Esophagus muscularis mucosa (tissue), 4 donors: ENCODE measurements at regions not wholly inside any gene's neighbourhood (a gene's known extent, or its start where the extent isn't known, plus 50 kb on each side); places are given as distances from the start of the nearest gene placed in this dataset.

ENCODE experiments used
- DNase-seq: peaks from one replicate; pipeline ENCODE4 v3.0.0-alpha.2; 2017; ENCODE audit errors: extremely low spot score
- H3K27ac ChIP-seq, 4 donors: fragments of 200-600 bp; sonication (generic); replicated peaks in 1 of 4; 1 replicate in 3 of 4; 2 replicates in 1 of 4; pipeline ENCODE4 v1.5.1; 2016 to 2019; ENCODE audit warnings: mild to moderate bottlenecking in 1 of 4
- H3K27me3 ChIP-seq, 4 donors: fragments of 200-600 bp; sonication (generic); one replicate each; pipeline versions ENCODE4 v1.5.1 to v1.6.0; 2016 to 2019
- H3K36me3 ChIP-seq, 4 donors: fragments of 200-600 bp; sonication (generic); one replicate each; pipeline ENCODE4 v1.5.1; 2016 to 2019
- H3K4me1 ChIP-seq, 4 donors: fragments of 200-600 bp; sonication (generic); one replicate each; pipeline ENCODE4 v1.5.1; 2016 to 2019
- H3K4me3 ChIP-seq, 4 donors: fragments of 200-600 bp; sonication (generic); 1 replicate in 2 of 4; 2 replicates in 2 of 4; pipeline ENCODE4 v1.5.1; 2016 to 2019; ENCODE audit warnings: mild to moderate bottlenecking in 4 of 4, moderate library complexity in 1 of 4
- H3K9me3 ChIP-seq, 4 donors: fragments of 200-600 bp; sonication (generic); 1 replicate in 3 of 4; 2 replicates in 1 of 4; pipeline ENCODE4 v1.5.1; 2016 to 2019
- EP300 ChIP-seq: sonication (generic); formaldehyde crosslinking; IDR thresholded peaks from one replicate; pipeline ENCODE4 v1.6.1; 2017; ENCODE audit warnings: antibody characterized with exemption
- POLR2A ChIP-seq: fragments of 450-650 bp; IDR thresholded peaks from one replicate; pipeline ENCODE4 v1.6.1; 2017; ENCODE audit warnings: antibody characterized with exemption, moderate library complexity, mild to moderate bottlenecking, low read depth
- POLR2AphosphoS5 ChIP-seq, 2 donors: sonication (generic); formaldehyde crosslinking; IDR thresholded peaks; one replicate each; pipeline ENCODE4 v1.6.1; 2017; ENCODE audit warnings: antibody characterized with exemption in 2 of 2
- WGBS: methylation state at CpG from one replicate; pipeline ENCODE4 v1.1.5; 2018; 5-methylcytosine and 5-hydroxymethylcytosine counted together
- intact Hi-C: fragments of 100-400 bp; cut with DNase I; formaldehyde crosslinking; loops from one replicate; pipeline ENCODE4 v1.15.1; 2023
- TF ChIP-seq, protein P1 (sequence below), 3 experiments: fragments of 200-600 bp in 2 of 3; fragments of 450-650 bp in 1 of 3; sonication (generic) in 2 of 3; IDR thresholded peaks; one replicate each; pipeline ENCODE4 v1.5.1; 2017 to 2019; ENCODE audit warnings: antibody characterized with exemption in 3 of 3, mild to moderate bottlenecking in 2 of 3, moderate library complexity in 1 of 3

DNA sequence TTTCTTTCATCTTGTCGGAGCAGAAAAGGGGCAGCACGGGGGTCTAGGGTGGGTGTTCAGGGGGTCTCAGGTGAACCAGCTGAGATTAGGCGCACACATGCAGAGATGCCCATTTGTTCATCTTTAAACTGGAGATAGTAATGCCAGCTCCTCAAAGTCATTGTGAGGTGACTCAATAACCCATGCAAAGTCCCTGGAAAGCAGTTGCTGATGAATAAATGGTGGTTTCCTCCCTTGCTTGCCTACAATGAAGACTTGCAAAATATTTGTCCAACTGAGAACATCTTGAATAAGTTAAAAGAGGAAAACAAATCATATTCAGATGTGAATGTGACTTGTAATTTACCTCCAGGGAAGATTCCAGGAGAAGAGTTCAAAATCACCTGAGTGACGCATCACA lies 206.9 kb downstream of the LY86 start:
- H3K9me3 ChIP-seq: no peaks in the 10 kb centered on the region
- intact Hi-C loops: no loop called here
- no peak overlapping the region for H3K27ac ChIP-seq
- 94% methylated on average over 4 of the region's 4 CpGs for WGBS
- H3K27me3 ChIP-seq: no peaks in the 10 kb centered on the region
- H3K36me3 ChIP-seq: no peaks in the 10 kb centered on the region
- DNase-seq: no peak
- no peaks in the 10 kb centered on the region for H3K4me1 ChIP-seq
- no peak overlapping the region for H3K4me3 ChIP-seq
- TF ChIP-seq POLR2AphosphoS5 (IDR thresholded peaks at IDR 0.05): no peak
- no peak for TF ChIP-seq POLR2A
- TF ChIP-seq EP300: no peak
- TF ChIP-seq, protein P1, sequence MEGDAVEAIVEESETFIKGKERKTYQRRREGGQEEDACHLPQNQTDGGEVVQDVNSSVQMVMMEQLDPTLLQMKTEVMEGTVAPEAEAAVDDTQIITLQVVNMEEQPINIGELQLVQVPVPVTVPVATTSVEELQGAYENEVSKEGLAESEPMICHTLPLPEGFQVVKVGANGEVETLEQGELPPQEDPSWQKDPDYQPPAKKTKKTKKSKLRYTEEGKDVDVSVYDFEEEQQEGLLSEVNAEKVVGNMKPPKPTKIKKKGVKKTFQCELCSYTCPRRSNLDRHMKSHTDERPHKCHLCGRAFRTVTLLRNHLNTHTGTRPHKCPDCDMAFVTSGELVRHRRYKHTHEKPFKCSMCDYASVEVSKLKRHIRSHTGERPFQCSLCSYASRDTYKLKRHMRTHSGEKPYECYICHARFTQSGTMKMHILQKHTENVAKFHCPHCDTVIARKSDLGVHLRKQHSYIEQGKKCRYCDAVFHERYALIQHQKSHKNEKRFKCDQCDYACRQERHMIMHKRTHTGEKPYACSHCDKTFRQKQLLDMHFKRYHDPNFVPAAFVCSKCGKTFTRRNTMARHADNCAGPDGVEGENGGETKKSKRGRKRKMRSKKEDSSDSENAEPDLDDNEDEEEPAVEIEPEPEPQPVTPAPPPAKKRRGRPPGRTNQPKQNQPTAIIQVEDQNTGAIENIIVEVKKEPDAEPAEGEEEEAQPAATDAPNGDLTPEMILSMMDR (IDR thresholded peaks at IDR 0.05): no peak

DNA sequence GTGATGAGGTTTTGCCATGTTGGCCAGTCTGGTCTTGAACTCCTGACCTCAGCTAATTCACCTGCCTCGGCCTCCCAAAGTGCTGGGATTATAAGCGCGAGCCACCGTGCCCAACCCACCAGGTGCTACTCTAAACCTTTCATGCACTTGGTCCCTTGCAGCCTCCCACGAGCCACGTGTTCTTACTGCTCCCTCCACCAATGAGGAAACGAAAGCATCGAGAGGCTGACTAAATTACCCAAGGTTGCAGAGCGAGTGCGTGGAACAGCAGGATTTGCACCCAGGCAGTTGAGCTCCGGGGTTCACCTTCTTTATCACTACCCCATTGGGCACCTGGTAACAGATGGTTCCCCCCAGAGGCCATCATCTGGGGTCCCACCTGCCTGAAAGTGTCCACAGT lies 208.3 kb downstream of the LY86 start:
- H3K27me3 ChIP-seq: peaks cover 0 to 3% (median 0%) of the 10 kb centered on the region in 4 donors
- H3K27ac ChIP-seq: no peak overlapping the region
- no peak for TF ChIP-seq EP300
- TF ChIP-seq, protein P1 (IDR thresholded peaks at IDR 0.05): no peak
- TF ChIP-seq POLR2AphosphoS5 (IDR thresholded peaks at IDR 0.05): no peak
- TF ChIP-seq POLR2A: no peak
- no peaks in the 10 kb centered on the region for H3K36me3 ChIP-seq
- H3K4me1 ChIP-seq: no peaks in the 10 kb centered on the region
- 97% methylated on average over 11 of the region's 11 CpGs for WGBS
- no peaks in the 10 kb centered on the region for H3K9me3 ChIP-seq
- H3K4me3 ChIP-seq: no peak overlapping the region
- DNase-seq: no peak
- intact Hi-C loops: no loop called here

GRCh38 chr6:6798448-6798860 lies 209.9 kb downstream of the LY86 start:
- 45% methylated on average over 4 of the region's 5 CpGs for WGBS
- Histone ChIP-seq H3K27me3 (peaks cover 0 to 14% (median 0%) of the 10 kb centered on the region in 4 donors), H3K4me3 (no peak overlapping the region), H3K4me1 (no peaks in the 10 kb centered on the region), H3K36me3 (no peaks in the 10 kb centered on the region), H3K9me3 (no peaks in the 10 kb centered on the region), H3K27ac (no peak overlapping the region)
- TF ChIP-seq, protein P1 (IDR thresholded peaks at IDR 0.05): no peak
- TF ChIP-seq POLR2A (no peak), POLR2AphosphoS5 (IDR thresholded peaks at IDR 0.05) (no peak)
- DNase-seq: no peak
- intact Hi-C loops: no loop called here

GRCh38 chr6:6801005-6801335 lies 212.4 kb downstream of the LY86 start:
- no peaks in the 10 kb centered on the region for H3K9me3 ChIP-seq
- intact Hi-C loops: no loop called here
- H3K27me3 ChIP-seq: peaks cover 0 to 16% (median 0%) of the 10 kb centered on the region in 4 donors
- H3K4me1 ChIP-seq: no peaks in the 10 kb centered on the region
- no peak overlapping the region for H3K27ac ChIP-seq
- TF ChIP-seq, protein P1 (IDR thresholded peaks at IDR 0.05): no peak
- no peak for TF ChIP-seq EP300
- TF ChIP-seq POLR2A: no peak
- TF ChIP-seq POLR2AphosphoS5 (IDR thresholded peaks at IDR 0.05): no peak
- no peak for DNase-seq
- H3K36me3 ChIP-seq: no peaks in the 10 kb centered on the region
- WGBS: 75% methylated on average over 6 of the region's 6 CpGs
- no peak overlapping the region for H3K4me3 ChIP-seq

DNA sequence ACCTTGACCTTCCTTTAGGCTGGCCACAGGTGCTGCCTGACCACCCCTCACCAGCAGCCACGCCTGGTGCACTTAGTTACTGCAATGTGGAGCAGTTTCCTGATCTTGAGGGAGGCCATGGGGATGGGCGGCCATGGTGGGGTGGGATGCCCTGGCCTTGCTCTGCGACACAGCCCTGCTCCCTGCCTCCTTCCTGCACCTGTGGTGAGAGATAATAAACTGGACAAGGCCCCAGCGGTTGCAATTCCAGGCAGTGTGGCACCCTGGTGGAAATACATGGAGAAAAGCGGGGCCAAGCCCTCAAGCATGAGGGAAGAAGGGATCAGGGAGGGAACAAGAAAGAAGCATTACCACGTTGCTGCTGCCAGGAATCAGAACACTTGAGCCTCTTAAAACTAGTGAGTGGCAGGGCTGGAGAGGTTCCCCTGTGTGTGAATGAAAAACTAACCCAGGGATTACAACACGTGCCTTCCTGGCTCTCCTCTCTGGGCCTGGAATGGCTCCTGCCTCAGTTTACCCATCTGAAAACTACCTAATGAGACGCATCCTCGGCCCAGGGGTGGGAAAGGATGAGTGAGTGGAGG lies 213.2 kb downstream of the LY86 start:
- no peak for DNase-seq
- Histone ChIP-seq H3K27me3 (peaks cover 0 to 16% (median 0%) of the 10 kb centered on the region in 4 donors), H3K27ac (no peak overlapping the region), H3K36me3 (no peaks in the 10 kb centered on the region), H3K4me3 (no peak overlapping the region), H3K4me1 (peaks cover 0 to 2% (median 0%) of the 10 kb centered on the region in 4 donors), H3K9me3 (no peaks in the 10 kb centered on the region)
- intact Hi-C loops: no loop called here
- TF ChIP-seq, protein P1 (IDR thresholded peaks at IDR 0.05): no peak
- TF ChIP-seq EP300 (no peak), POLR2AphosphoS5 (IDR thresholded peaks at IDR 0.05) (no peak), POLR2A (no peak)
- 89% methylated on average over 9 of the region's 9 CpGs for WGBS
